GM21515 (cell line): ENCODE measurements at regions not wholly inside any gene's neighbourhood (a gene's known extent, or its start where the extent isn't known, plus 50 kb on each side); places are given as distances from the start of the nearest gene placed in this dataset.

ENCODE experiments used
- ATAC-seq: cut with Tn5 transposase; IDR thresholded peaks from one replicate; pipeline ENCODE4 v1.9.1; 2021; ENCODE audit not compliant: unreplicated experiment

GRCh38 chr5:33312571-33313549, 127.9 kb upstream of the TARS1 start:
- no peak for ATAC-seq

DNA sequence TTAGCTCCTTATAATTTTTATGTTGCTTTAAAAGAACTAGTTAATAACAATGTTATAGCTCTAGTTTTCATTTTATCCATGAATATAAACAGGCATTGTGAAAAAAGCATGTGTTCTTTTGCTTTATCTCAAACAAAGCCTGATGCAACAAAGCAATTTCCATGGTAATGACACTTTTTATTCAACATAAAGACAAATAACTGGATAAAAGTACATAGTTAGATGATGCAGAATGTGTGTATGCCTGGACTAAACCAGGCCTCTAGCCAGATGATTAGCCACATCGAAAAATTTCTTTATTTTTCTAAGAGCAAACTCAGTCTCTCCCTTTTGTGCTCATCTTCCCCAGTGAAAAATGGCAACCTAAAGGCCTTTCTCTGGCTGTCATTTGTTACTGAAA, 125.6 kb upstream of the TARS1 start:
- no peak for ATAC-seq

- ATAC-seq, result no peak
Observed at GRCh38 chr5:33316773-33317172, 124.0 kb upstream of the TARS1 start.

DNA sequence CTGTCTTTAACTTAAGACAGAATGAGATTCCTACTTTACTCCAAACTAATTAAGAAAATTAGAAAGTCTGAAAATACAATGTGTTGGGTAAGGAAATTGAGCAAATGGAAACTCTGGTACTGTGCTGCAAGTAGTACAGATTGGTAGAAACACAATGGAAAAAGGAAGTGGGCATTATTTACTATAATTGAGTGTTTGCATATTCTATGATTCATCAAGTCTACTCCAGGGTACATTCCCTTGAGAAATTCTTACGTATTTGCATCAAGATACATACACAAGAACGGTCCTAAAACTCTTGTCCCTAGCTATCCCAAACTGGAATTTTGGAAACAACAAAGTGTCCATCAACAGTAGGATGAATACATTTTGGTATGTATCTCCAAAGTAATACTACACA, 123.5 kb upstream of the TARS1 start:
- ATAC-seq, result no peak

DNA sequence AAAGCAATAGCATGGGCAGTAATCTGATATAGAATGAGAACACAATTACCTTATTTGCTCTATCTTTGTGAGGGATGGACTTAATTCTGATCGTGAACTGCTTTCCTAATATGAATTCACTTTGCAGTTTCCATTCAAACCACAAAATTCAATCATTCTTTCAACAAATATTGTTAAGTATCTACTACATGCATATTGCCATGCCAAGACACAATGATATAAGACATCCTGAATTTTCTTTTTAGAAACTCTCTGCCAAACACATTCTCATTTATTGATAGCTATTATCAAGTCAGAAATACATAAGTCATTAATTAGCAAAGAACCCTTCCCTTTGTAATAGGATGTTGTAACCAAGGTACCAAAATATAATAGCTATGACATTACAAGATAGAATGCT, 121.6 kb upstream of the TARS1 start:
- ATAC-seq, result no peak

- no peak for ATAC-seq
Observed at GRCh38 chr5:33319841-33320240, 120.9 kb upstream of the TARS1 start.

DNA sequence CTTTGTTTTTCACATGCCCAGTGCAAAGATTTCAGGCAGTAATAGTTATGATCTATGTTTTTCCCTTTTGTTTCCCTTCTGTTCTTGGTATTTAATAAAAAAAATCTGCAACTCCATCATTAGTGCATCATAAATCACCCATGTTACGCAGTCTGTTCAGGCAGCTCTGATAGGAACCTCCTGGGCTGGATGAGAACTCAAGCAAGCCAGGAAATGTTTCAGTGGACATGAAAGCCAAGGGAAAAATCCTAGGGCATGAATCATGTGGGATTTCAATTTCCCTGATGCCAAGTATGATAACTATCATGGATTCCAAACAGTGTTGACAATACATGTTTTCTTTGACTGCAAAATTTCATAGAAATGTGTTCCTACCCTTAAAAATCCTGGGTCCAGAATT, 119.7 kb upstream of the TARS1 start:
- ATAC-seq, result no peak

- no peak for ATAC-seq
Observed at GRCh38 chr5:33322632-33323031, 118.1 kb upstream of the TARS1 start.

DNA sequence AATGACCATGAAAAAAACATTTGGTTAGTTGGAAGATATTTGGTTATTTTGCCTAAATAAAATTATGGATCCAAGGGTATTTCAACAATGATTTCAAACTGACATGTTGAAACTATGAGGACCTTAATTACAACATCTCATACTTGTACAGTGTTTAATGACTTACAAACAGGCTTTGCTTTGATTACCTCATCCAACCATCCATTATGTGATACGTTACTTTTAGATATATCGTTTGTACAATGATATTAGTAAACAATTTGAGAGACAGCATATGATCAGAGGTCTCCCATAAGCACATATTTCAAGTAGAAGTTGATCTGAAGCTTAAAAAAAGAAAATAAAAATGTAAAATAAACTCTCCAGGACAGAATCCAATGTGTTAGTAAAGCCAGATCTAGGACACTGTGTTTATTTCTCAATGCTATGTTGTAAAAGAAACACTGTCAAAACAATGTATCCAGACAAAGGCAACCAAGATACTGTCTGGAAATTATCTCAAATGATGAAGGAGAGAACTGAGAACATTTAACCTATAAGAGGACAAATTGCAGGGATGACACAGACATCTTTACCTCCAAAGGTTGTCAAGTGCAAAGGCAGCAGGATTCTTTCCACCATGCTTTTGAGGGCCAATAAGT, 116.0 kb upstream of the TARS1 start:
- ATAC-seq, result no peak

DNA sequence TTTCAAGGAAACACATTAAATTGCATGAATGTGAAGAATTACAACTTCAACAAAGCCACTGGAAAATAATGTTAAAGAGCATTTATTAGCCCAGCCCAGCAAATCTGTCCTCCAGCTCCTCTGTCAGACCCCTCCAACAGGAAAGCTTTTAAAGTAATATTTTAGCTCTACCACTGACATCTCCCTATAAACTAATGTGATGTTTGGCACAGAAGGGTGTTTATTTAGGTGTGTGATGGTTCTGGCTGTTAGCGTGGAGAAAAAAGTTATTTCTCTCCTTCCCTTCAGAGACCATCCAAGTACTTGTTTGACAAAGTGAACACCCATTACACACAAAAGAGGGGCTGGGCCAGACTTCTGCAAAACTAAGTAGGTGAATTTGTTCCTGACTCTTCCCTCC, 111.9 kb upstream of the TARS1 start:
- no peak for ATAC-seq

DNA sequence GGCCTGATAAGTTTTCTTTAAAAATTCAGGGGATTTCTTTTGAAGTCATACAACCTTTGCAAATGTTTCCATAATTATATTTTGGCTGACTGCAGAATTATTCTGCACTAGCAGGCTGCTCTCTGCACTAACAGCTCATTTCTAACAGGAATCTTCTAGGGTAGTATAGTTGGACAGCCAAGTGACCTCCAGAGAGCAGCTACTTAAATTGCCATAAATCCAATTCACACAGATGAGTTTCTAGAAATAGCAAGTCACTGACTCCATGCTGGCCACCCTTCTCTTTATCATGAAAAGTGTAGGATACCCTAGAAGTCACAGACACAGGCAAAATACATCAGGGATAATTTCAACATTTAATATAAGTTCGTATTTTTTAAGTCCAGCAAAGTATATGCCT, 110.9 kb upstream of the TARS1 start:
- ATAC-seq, result no peak

DNA sequence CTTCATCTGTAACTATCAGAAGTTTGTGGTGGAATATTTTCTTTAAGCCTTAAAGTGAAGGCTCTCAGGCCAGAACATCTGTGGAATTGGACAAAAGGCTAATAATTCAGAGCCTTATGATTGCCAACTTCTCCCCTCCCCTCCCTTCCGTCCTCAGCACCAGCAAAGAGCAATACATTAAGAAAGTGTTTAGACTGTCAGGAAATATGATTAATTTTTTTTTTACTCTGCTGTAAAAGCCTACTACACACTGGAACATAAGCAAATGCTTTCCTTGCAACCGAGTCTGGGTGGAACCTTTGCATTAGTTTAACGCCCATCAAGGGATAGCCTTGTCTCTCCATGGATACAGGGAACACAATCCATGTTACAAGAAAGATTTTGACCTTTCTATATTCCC, 110.3 kb upstream of the TARS1 start:
- ATAC-seq, result no peak

DNA sequence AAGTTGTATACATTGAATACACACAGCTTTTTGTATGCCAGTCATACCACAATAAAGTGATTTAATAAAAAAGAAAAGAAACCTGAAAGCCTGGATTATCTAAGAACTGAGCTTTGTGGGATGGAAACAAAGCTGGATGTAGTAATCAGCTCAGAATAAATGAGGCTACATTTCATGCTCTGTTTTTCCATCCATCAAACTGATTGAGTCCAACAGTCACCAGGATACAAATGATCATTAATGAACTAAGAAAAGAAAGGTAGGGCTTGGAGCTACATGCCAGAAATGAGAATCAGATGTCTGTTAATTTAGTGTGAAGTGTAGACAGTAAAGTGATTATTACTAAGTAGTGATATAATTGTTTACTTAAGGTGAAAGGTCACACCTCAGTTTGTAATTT, 109.8 kb upstream of the TARS1 start:
- no peak for ATAC-seq

DNA sequence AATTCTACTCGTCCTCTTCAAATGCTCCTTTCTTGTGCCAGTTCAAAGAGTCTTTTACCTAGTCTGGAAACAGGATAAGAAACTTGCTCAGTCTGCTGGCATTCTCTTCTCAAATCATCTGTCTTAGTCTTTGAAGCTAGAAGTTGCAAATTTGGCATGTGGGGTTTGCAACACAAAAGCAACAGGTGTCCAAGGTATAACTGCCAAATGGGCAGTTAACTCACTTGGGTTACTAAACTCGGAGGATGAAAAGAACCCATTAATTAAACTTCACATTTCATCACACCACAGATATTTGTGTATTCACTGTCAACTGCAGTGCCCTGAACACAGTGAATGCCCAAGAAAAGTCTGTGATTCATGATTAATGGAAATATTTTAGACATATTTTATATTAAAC, 108.0 kb upstream of the TARS1 start:
- no peak for ATAC-seq

- ATAC-seq, result no peak
Observed at GRCh38 chr5:33334829-33335228, 105.9 kb upstream of the TARS1 start.

DNA sequence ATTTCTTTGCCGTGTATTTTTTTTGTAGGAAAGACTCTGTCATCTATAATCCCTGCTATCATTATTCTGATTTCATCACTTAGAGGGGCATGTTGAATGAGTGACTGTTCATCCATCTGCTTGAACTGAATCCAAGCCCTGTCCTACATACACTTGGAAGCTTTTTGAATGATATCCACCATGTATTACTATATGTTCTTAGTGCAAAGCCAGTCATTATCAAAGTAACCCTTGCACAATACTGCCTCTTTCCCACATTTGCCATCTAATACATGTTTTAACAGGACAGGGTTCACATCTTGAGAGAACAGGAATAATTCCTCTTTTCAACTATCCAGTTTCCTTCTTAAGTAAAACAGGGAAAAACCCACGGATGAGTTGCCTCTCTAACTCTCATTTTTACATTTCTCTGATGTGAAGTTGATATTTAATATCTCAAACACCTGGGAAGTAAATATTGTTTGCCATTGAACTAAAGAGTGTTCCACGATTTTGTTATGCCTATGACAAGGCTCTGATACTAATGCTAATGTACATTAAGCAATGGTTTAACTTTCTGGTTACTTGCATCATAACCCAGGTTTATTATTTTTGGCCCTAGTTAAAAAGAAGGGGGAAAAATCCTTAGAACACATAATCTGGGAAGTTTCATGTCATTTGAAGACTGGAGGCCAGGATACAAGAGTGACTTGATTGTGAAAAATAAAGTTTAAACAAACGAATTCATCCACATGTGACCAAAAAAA, 103.7 kb upstream of the TARS1 start:
- no peak for ATAC-seq

DNA sequence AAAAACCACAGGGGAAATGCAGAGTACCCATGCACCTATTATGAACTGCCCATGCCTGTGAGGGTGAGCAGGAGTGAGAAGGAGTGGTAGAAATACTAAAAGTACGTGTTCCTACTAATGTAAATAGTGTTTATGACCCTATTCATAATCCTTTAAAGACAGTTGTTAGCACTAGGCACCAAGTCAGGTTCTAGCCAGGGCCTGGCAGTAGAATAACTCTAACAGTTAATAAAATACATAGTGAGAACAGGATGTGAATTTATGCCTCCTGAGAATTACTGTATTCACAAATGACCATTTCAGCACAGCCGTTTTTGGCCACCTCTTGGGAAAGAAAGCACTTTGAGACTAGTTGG, 103.2 kb upstream of the TARS1 start:
- ATAC-seq, result no peak

- no peak for ATAC-seq
Observed at GRCh38 chr5:33338336-33339110, 102.2 kb upstream of the TARS1 start.

DNA sequence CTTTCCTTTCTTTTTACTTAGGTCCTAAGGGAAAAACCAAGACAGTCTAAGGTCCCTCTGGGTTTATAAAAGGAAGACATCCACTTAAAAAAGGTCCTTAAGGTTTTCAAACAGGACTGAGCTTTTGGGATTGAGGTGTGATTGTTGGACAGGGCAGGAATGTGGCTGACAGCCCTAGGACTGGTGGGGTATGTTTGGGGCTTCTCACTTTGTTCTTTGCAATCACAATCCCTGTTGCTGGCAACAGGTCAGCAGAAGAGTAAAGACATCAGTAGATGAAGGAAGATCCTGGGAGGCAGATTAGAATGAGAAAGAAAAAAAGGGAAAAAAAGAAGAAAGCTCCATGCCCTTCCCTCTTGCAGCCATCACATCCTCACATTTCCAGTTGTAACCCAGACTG, 101.4 kb upstream of the TARS1 start:
- no peak for ATAC-seq

GRCh38 chr5:33340195-33340594, 100.6 kb upstream of the TARS1 start:
- no peak for ATAC-seq

DNA sequence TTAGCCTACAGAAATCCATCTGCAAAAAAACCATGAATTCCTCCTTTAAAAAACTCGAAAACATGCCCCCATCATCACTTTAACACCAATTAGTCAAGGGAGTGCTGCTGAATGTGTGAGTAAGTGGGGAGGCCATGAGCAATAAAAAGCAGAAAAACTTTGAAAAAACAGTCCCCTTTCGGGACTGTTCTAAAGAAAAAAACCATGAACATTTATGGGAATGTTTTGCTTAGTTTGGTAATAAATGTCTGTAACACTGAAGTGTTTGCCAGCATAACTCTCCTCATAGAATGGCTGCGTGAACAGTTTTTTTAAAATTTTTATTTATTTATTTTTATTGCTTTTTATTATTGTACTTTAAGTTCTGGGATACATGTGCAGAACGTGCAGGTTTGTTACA, 99.4 kb upstream of the TARS1 start:
- no peak for ATAC-seq
